MV-4-11 (cell line): ENCODE measurements at regions not wholly inside any gene's neighbourhood (a gene's known extent, or its start where the extent isn't known, plus 50 kb on each side); places are given as distances from the start of the nearest gene placed in this dataset.
A peak's percentile ranks its signal among the peaks of the same experiment; 100 is the strongest.

Experiments
- DNase-seq: peaks from one replicate; lab custom pipeline; 2025; lab: John Stamatoyannopoulos, UW

DNA sequence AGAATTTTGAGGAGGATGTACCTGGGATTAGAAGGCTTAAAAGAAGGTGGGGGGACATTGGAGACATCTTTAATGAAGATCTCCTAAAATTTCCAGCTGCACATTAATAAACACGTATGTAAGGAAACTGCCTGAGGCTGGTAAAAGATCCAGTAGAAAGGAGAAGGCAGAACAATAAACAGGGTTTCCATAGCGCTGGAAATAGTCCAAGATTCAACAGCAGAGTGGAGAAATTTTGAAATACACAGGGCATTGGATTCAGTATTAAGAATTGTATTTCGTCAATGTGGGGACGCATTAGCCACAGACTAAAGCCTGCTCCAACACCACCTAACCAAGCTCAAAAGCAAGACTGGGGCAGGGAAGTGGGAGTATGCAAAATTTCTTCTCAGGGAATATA, 606.9 kb upstream of the NRXN1 start:
- DNase-seq, result no peak

DNA sequence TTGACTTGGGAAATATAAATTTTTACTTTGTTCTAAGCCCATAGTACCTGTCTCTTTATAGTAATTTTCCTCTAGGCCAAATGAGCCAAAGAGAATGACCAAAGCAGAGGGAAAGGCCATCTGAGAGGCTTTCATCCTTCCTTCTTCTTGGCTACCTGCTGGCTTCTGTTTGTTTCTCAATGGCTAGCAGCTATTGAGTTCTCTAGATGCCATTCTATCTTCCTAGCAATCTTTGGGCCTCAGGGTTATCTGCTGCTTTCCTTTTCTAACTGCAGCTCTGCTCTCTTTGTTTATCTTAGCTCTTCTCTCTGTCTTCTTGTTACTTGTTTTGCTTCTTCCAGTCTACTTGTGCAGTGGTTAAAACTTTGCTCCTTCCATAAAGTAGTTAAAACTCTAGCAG, 601.1 kb upstream of the NRXN1 start:
- DNase-seq, result no peak

DNA sequence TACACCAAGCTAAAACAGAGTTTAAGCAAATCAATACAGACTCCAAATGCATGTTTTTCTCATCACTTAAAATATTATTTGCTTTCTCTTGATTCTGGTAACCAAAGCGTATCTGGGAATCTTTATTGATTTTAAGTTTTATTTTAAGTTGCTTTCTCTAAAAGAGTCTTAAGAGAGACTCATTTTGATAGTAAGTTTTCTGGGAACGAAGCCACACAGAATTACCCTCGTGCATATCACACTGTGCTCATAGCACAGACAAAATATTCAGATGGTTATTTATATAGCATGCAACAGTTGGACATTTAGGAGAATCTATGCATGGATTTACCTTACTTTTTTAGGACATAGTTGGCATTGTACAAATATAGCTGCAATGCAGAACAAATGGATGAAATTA, 597.5 kb upstream of the NRXN1 start:
- DNase-seq, result no peak

DNA sequence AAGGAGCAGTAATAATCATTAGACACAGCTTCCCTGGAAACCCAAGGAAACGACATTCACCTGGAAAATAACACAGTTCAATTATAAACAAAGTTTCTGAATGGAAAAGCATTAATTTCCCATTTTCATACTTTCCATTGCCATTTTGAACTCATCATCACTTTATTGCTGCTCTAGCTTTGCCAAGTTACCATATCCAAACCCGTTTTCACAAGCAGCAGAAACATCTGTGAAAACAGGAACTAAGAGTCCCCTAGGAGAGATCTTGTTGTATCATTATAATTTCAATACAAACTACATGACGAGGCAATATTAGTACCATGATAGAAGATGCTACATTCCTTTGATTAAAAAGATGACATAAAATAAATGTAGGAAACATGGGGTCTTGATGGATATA, 597.0 kb upstream of the NRXN1 start:
- DNase-seq, result peak; percentile 24

DNA sequence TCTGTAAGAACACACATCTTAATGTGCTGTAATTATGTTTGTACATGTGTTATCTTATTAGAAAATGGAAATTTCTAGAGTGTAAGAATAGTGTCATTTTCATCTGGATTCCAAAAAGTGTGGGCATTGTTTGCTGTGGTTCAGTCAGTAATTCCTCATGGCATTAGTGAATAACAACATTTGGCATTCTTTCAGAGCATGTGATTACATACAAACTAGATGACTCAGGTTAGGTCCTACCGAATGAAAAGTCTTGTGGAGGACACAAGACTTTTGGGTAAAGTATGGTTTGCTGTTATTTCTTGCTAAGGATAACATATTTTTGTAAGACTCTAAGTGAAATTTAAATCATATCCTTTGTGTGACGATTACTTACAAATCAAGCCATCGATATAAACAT, 593.1 kb upstream of the NRXN1 start:
- DNase-seq, result no peak

DNA sequence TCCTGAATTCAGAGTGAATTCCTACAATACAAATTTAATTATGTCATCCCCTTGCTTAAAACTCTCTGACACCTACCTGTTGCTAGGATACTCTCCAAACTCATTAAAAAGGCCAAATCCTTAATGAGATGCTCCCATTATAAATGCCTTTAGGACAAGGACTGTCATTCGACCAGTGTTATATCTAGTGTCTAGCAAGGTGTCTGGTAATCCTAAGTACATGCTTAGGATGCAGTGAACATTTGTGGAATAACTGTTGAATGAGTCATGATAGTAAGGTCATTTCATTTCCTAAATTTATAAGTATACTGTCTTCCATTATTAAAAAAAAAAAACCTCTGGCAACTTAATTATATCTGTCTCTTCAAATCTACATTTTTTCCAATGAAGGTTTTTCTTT, 588.9 kb upstream of the NRXN1 start:
- no peak for DNase-seq

DNA sequence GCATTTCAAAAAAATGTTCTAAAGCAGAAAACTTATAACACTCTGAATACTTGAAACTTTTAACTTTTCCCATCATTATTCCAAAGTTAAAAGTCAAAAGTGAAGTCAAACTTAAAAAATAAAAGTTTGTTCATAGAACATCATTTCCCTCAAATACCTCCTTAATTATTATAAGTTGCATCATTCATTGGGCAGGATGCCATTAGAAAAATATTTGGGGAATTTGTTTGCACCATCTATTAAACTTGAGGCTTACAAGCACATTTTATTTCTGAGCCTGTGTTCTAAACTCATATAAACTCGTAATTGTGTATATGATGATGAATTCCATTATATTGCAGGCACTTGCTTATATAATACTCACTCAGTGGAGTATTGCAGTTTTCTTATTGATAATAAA, 588.0 kb upstream of the NRXN1 start:
- no peak for DNase-seq

DNA sequence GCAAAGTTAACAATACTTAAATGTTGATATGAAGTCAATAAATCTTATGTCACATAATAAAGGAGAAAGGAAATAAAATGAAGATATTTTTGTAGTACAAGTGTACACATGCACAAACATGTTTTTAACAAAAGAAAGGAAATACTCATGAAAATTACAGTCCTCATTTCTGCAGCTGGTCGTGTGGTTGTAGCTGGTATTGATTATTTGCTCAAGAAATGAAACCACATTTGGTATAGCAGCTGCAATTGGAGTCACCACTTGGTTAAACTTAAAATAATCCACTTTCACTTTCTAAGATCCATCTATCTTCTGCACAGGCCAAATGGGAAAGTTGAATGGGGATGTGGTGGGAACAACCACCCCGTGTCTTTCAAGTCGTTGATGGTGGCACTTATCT, 580.5 kb upstream of the NRXN1 start:
- DNase-seq, result peak; percentile 69

DNA sequence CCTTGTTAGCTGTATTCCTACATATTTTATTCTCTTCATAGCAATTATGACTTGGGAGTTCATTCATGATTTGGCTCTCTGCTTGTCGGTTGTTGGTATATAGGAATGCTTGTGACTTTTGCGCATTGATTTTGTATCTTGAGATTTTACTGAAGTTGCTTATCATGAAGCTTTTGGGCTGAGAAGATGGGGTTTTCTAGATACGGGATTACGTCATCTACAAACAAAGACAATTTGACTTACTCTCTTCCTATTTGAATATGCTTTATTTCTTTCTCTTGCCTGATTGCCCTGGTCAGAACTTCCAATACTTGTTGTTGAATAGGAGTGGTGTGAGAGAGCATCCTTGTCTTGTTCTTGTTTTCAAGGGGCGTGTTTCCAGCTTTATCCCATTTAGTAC, 569.8 kb upstream of the NRXN1 start:
- no peak for DNase-seq

DNA sequence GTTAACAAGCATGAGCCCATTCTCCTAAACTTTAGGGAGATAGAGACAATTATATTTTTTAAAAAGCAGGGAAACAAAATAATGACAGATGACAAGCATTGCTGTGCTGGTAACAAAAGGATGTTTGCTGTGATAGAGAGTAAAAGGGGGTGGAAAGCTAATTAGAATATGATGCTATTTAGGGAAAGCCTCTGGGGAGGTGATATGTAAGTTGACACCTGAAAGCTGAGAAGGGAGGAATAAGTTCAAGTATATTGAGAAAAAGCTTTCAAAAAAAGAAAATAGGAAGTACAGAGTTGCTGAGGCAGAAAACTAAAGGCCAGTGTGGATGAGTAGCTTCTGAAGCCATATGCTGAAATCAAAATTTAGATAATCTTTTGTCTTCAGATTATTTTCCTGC, 565.2 kb upstream of the NRXN1 start:
- DNase-seq, result no peak

DNA sequence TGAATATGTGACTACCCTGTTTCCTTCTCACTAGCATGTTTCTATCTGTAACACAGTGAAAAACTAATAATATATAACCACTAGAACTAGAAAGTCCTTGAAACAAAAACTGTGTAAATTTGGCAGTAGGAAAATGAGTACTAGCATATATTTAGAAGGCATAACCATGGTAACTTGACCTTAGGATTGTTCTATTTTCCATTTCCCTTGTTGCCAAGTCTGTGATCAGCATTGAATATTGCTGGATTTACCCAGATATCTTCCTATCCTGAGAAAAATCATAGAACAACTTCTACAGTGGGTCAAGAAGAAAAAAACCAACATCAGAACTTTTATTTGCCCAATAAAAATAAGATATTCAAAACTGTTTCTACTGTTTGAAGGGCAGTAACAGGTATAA, 563.9 kb upstream of the NRXN1 start:
- DNase-seq, result no peak

DNA sequence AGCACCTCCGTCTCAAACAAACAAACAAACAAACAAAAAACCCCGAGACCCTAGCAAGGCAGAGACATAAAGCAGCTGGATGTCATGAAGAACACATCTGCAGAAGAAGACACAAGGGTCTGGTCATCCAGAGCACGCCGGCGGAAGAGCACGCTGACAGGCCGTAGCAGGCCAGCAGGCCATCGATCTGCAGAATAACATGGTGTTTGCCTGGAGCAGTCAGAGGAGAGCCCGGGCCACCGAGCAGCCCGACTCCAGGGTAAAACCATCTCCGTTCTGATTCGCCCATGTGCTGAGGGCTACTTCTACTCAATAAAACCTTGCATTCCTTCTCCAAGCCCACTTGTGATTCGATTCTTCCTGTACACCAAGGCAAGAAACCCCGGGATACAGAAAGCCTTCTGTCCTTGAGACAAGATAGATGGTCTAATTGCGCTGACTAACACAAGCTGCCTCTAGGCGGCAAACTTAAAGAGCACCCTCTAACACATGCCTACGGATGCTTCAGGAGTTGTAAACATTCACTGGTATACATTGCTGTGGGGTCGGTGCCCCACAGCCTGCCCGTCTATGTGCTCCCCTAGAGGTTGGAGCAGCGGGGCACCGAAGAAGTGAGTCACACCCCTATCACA, 549.8 kb upstream of the NRXN1 start:
- no peak for DNase-seq

DNA sequence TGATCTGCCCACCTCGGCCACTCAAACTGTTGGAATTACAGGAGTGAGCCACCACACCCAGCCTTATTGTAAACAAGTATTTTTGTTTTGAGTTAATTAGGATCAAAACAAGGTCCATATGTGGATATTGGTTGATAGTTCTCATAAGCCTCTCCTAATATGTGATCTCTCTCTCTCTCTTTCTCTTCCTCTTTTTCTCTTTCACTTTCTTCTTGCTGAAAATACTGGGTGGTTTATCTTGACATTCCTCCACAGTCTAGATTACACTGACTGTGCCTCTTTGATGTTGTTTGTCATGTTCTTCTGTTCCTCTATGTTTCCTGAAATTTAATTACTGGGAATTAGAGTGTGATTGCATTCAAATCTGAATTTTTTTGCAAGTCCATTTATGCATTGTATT, 547.5 kb upstream of the NRXN1 start:
- DNase-seq, result peak; percentile 49

DNA sequence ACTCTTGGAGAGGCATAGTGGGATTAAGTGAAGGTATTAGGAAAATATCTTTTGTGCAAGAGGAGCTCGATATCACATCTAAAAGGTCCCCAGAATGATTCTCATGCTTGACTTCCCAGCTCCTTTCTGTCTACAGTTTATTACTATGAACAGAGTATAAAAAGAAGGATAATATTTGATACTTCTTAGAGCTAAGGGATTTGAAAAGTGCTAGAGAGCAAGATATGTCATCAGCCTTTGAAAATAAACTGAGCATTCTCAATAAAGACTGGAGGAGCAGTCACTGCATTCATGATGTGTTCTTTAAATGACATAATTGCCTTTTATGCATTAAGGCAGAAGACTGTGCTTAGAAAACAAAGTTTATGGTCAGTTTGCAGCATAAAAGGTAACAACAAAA, 543.2 kb upstream of the NRXN1 start:
- no peak for DNase-seq

DNA sequence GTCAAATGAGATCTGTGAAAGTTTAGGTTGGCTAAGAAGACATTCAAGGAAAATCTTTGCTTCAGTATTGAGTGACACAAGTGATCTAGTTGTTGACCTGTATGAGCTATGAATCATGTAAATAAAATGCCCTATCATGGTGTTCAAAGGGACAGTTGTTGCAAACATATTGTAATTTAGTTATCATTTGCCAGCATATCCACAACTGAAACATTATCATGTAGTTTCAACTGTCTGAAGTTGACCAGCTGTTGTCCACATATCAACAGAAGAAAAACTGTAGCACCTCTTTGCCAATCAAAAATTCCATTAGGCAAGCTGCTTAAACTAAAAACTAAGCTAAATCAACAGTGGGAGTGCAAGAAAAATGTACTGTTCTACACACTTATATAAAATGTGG, 527.1 kb upstream of the NRXN1 start:
- DNase-seq, result no peak

DNA sequence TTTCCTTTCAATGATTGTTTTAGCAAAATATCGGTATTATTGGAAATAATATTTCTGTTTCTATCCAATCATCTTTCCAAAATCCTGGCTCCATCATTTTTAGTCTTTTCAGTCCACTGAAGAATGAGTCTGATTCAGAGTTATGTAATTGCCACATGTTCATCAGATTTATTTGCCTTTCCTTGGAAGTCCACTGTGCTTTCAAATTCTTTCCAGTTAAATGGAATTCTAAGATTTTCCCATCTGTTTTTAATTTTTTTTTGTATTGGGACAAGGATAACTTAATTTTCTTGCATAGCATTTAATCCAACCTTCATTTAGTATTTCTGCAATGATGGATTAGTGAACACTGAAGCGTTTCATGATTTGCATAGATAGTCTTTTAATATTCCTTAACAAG, 521.5 kb upstream of the NRXN1 start:
- no peak for DNase-seq

DNA sequence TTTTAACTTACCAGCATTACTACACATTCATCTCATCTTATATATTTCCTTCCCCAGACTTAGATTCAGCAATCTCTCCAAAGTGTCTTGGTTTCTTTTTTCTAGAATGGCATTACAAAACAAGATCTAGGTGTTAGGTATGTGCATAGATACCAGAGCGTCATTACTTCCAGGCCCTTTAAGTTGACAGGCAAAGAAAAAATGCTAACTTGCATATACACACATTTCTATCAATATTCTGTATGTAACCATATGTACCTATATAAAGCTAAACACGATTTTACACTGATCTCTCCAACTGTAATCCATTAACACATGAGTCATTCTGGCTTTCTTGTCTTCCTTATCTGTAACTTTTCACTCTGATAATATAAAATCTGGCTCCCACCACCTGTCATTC, 503.8 kb upstream of the NRXN1 start:
- DNase-seq, result no peak

DNA sequence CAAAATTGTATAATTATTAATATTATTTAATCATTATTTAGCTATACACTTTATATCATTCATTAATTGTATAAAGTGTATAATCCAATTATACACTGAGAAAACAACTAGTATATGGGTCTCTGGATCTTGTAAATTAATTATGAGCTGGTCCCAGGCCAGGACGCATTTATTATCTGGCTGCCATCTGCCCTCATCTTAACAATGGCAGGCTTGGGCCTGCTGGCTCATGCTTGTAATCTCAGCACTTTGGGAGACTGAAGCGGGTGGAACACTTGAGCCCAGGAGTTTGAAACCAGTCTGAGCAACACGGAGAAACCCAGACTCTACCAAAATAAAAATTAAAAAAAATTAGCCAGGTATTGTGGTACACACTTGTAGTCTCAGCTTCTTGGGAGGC, 502.2 kb upstream of the NRXN1 start:
- no peak for DNase-seq

DNA sequence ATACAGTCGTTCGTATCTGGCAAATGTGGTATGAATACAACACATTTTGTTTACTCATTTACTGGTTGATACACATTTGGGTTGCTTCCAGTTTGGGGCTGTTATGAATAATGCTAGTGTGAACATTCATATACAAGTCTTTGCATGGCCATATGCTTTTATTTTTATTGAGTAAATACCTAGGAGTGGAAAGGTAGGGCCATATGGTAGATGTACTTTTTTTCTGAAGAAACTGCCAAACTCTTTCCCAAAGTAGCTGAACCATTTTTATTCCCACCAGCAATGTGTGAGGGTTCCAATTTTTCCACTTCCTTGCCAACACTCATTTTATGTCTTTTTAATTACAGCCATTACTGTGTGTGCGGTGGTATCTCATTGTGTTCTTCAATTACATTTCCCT, 496.2 kb upstream of the NRXN1 start:
- DNase-seq, result no peak

DNA sequence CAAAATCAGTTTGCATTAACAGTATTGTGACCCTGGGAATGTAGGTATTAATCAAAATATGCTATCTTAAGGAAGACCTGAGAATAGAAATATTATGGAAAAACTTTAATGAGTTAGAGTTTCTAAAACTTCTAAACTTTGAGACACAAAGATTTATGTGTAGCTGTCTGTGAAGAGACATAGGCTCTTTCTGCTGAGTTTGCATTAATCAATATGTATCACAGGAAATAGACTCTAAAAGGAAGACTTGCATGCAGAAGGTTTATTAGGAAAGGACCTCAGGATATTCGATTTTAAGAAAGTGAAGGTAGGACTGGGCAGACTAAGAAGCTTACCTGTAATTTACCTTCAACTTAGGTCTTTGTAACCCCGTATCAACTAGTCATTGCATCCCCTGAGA, 494.8 kb upstream of the NRXN1 start:
- no peak for DNase-seq

DNA sequence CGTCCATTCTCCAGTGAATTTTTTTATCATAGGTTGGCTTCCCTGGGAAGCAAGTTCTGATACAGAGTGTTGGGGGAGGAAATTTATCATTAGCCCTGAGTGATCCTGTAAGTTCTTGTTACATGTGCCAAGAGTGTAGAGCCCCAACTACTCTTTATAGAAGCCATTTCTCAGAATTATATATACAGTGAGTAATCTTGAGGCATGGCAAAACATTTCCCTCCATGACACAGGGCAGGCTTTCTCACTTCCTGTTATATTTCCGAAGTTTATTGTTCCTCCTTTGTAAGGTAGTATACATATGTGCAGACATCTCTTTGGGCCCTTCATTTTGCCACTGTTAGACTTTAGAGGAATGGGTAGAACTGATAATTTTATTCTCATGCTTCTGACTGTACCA, 484.7 kb upstream of the NRXN1 start:
- peak; percentile 90 for DNase-seq

DNA sequence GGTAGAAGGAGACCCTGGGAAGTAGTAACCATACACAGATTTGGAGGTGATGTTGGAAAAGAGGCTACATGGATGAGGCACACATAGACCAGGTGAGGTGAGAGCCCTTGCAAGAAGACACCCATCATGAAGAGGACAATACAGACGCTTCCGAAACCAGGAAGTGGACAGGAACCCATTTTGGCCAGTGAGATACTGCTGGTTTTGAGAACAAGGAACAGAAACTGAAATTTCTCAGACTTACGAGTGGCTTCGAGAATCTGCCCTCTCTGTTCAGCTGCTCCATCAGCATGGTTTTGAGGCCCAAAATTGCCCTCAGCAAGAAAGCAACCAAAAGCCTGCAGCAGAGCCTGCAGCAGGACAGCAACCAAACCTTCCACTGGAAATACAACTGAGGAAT, 479.1 kb upstream of the NRXN1 start:
- peak; percentile 95 for DNase-seq

DNA sequence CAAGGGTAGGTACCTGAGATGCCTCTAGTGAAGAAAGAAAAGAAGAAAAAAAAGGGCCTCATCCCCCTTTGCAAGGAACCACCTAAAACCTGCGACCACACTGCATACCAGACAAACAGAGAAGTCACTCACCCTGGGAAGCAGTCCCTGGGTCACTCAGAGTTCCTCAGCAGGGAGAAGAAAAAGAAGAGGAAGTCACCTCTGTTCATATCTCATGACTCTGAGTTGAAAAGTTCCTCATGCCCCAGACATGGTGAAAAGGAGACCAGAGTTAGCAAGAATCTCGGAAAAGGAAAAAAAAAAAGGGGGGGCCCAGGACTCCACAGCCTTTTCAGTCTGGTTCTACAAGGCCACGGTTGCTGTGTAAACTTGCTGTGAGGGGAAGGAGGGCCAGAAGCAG, 478.4 kb upstream of the NRXN1 start:
- DNase-seq, result peak; percentile 83

DNA sequence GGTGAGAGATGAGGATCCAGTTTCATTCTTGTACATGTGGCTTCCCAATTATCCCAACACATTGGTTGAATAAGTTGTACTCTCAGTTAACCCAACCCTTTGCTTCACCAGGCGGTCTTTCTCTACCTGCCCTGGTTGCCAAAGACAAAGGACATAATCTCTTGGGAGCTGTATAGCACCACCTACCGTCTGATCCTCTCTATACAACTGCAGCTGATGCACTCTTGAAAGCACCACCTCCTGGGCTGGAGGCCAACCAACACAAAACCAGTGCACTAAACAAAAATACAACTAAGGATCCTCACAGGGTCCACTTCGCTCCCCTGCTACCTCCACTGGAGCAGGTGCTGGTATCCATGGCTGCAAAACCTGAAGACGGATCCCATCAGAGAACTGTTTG, 473.6 kb upstream of the NRXN1 start:
- DNase-seq, result no peak
